Osteocyte (in vitro differentiated cells): ENCODE measurements at regions not wholly inside any gene's neighbourhood (a gene's known extent, or its start where the extent isn't known, plus 50 kb on each side); places are given as distances from the start of the nearest gene placed in this dataset.
A peak's percentile ranks its signal among the peaks of the same experiment; 100 is the strongest.
"Not testable (repeated sequence)": the region's sequence is repeated elsewhere in the genome, so short reads cannot be mapped to it uniquely, and the experiment has no call there.

Experiments
- DNase-seq: peaks from one replicate; pipeline ENCODE4 v3.0.0; 2021; ENCODE audit warnings: mixed read lengths; ENCODE audit not compliant: unreplicated experiment; ENCODE audit errors: extremely low spot score
- H3K27ac Mint-ChIP-seq: one replicate; pipeline ENCODE4 v1.8.0; 2021; ENCODE audit warnings: mild to moderate bottlenecking, mixed read lengths; ENCODE audit not compliant: unreplicated experiment
- H3K27me3 Mint-ChIP-seq: one replicate; pipeline ENCODE4 v1.8.0; 2021; ENCODE audit warnings: mixed read lengths; ENCODE audit not compliant: unreplicated experiment
- H3K36me3 Mint-ChIP-seq: one replicate; pipeline ENCODE4 v1.8.0; 2021; ENCODE audit warnings: mixed read lengths; ENCODE audit not compliant: unreplicated experiment
- H3K4me1 Mint-ChIP-seq: one replicate; pipeline ENCODE4 v1.8.0; 2021; ENCODE audit warnings: mixed read lengths; ENCODE audit not compliant: unreplicated experiment
- H3K4me3 Mint-ChIP-seq: one replicate; pipeline ENCODE4 v1.8.0; 2021; ENCODE audit warnings: mild to moderate bottlenecking, moderate library complexity, mixed read lengths; ENCODE audit not compliant: unreplicated experiment
- H3K9me3 Mint-ChIP-seq: one replicate; pipeline ENCODE4 v1.8.0; 2021; ENCODE audit warnings: mixed read lengths; ENCODE audit not compliant: unreplicated experiment
- TF ChIP-seq, protein P1 (sequence below): fragments of 200-600 bp; sonication (generic); IDR thresholded peaks from 2 replicates; pipeline ENCODE4 v1.5.0; 2021; ENCODE audit warnings: antibody characterized with exemption, mild to moderate bottlenecking, moderate library complexity

DNA sequence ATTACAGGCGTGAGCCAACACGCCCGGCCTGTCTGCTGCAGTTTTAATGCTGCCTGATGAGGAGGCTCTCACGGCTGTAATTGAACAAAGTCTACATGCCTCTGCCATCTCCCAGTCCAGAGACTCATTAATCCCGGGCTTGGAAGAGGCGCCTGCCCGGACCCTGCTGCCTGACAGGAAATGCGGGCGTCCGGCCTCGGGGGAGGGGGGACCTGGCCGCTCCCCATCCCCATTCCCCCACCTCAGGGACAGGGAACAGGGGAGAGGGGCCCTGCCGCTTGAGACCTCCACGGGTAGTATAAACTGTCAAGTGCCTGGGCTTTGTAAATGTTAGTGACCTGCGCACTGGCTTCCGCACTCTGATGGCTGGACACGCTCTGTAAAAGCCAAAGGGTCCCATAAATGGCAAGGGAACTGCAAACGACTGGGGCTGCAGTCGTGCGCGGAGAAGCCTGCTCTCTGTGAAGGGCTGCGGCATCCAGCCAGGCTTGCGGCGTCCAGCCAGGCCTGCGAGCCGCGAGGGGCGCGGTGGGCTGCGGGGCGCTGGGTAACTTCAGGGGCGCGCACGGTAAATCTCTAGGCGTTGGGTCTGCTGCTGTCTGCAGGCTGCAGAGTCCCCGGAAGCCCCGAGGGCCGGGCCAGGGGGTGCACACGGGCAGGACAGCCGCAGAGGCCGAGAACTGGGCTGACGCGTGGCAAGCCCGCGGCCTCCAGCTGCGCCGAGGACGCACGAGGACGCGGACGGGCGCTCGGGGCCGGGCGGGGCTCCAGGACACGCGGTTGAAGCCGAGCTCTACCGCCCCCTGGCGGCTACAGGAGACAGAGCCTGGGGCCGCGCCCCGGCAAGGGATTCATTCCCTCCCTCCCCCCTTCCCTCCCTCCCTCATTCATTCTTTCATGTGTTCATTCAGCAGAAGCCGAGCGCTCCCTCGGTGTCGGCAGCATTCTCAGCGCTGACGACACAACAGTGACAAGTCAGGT lies 78.4 kb downstream of the KCNJ18 start:
- H3K4me1 Mint-ChIP-seq, H3K4me3 Mint-ChIP-seq, H3K27ac Mint-ChIP-seq, H3K9me3 Mint-ChIP-seq, H3K27me3 Mint-ChIP-seq, H3K36me3 Mint-ChIP-seq: not testable (repeated sequence)
- DNase-seq = peak; percentile 84

DNA sequence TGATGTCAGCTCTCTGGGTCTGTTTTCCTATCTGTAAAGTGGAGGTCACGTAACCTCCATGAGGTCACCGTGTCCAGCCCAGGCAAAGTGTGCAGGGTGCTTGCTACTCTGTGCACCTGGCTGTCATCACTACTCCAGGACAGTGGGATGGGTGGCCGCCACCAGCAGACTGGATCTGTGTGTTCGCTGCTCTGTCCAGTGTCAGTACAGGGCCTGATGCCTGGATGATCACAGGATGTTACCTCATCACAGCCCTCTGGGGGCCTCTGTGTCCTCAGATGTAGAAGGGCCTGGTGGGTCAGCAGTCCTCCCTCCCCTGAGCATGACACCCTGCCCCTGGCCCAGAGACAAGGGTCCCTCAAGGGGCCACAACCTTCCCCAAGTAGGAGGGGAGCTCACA lies 80.0 kb downstream of the KCNJ18 start:
- peak; percentile 65 for DNase-seq
- Mint-ChIP-seq H3K27me3 (no peaks in the 10 kb centered on the region), H3K4me3 (no peak overlapping the region), H3K27ac (no peak overlapping the region), H3K9me3 (peaks cover 9% of the 10 kb centered on the region), H3K36me3 (no peaks in the 10 kb centered on the region), H3K4me1 (no peaks in the 10 kb centered on the region)
- TF ChIP-seq, protein P1, sequence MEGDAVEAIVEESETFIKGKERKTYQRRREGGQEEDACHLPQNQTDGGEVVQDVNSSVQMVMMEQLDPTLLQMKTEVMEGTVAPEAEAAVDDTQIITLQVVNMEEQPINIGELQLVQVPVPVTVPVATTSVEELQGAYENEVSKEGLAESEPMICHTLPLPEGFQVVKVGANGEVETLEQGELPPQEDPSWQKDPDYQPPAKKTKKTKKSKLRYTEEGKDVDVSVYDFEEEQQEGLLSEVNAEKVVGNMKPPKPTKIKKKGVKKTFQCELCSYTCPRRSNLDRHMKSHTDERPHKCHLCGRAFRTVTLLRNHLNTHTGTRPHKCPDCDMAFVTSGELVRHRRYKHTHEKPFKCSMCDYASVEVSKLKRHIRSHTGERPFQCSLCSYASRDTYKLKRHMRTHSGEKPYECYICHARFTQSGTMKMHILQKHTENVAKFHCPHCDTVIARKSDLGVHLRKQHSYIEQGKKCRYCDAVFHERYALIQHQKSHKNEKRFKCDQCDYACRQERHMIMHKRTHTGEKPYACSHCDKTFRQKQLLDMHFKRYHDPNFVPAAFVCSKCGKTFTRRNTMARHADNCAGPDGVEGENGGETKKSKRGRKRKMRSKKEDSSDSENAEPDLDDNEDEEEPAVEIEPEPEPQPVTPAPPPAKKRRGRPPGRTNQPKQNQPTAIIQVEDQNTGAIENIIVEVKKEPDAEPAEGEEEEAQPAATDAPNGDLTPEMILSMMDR = no peak

DNA sequence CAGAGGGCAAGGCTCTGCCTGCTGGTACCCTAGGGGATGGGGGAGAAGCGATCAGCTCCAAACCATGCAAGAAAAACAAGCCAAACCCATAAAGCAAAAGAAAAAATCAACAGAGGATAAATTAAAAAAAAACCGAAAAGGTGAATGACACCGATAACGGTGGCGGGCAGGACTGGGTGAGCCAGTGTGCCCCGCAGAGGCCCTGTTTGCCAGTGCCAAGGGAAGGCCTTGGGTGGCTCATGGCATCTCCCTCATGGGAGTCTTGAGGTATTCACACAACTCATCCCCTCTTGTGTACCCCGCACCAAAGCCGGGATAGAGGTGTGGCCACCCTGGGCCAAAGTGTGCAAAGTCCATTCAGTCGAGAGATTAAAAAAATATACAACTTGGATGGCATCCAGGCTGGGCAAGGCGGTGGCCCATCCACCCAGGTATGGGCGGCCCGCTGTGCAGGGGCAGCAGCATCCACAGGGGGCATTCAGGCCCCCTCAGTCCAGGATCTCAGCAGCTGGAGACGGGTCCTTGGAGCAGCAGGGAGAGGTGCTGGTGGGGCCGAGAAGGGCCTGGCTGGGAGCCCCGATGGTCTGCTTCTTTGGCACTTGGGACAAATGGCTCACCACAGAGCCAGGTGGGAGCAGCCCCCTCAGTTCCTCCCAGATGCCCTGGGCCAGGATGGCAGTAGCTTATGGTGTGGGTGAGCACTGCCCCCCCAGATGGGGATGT lies 80.8 kb downstream of the KCNJ18 start:
- H3K4me3 Mint-ChIP-seq, H3K27me3 Mint-ChIP-seq, H3K36me3 Mint-ChIP-seq, H3K9me3 Mint-ChIP-seq, H3K4me1 Mint-ChIP-seq, H3K27ac Mint-ChIP-seq: not testable (repeated sequence)
- DNase-seq = peak; percentile 76

DNA sequence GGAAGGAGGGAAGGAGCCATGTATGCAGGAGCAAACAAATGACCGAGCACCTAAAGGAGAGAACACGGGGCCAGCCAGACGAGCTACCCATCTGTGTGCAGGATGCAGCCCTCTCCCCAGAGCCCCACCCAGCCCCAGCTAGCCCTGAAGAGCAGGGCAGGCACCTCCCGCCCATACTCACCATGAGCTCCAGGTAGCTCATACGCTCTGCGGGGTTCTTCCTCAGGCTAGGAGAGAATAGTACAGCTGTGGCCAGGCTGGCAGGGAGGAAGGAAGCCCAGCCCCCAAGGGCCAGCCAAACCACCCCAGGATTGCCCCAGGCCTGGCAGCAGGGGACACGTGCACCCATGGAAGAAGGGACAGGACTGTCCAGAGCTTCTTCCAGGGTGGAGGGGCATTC lies 81.9 kb downstream of the KCNJ18 start:
- TF ChIP-seq, protein P1 = no peak
- DNase-seq = peak; percentile 72
- no peaks in the 10 kb centered on the region for H3K36me3 Mint-ChIP-seq
- no peak overlapping the region for H3K27ac Mint-ChIP-seq
- peaks cover 16% of the 10 kb centered on the region for H3K9me3 Mint-ChIP-seq
- H3K4me1 Mint-ChIP-seq = no peaks in the 10 kb centered on the region
- no peaks in the 10 kb centered on the region for H3K27me3 Mint-ChIP-seq
- no peak overlapping the region for H3K4me3 Mint-ChIP-seq

DNA sequence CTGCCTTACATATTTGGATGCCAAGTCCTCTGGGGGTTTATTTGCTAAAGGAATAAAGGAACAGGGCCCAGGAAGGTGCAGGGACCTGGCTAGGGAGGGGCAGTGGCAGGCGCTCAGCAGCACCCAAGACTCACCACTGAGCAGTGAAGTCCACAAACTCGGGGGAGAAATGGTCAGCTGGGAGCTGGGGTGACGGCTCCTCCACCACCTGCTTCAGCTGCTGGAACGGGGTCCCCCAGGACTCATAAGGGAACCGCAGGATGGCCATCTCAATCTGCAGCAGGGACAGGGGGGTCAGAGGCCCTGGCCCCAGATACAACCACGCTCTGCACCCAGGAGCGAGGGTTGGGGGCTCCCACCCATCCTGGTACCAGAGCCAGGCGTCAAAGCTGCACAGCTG lies 83.2 kb downstream of the KCNJ18 start:
- H3K36me3 Mint-ChIP-seq, H3K27ac Mint-ChIP-seq, H3K4me3 Mint-ChIP-seq, H3K27me3 Mint-ChIP-seq, H3K4me1 Mint-ChIP-seq: not testable (repeated sequence)
- DNase-seq = peak; percentile 67
- H3K9me3 Mint-ChIP-seq = peaks cover 17% of the 10 kb centered on the region

DNA sequence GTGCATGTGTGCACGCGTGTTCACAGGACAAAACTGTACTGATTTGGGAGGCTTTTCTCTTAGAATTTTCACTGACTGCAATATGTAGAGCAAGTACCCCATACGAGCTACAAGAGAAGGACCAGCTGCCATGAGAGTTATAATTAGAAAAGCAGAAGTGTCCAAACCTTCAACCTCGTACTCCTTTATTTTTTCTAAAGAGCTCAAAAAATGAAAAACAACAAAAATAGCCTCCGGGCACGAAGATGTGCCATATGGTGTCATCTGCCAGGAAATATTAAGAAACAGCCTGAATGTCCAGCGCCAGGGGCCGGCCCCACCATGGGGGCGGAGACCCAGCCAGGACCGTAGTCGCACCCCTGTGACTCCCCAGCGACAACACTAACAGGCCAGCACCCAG lies 84.6 kb downstream of the KCNJ18 start:
- H3K27me3 Mint-ChIP-seq, H3K4me3 Mint-ChIP-seq, H3K27ac Mint-ChIP-seq, DNase-seq, H3K36me3 Mint-ChIP-seq, H3K4me1 Mint-ChIP-seq: not testable (repeated sequence)
- H3K9me3 Mint-ChIP-seq = peaks cover 17% of the 10 kb centered on the region

DNA sequence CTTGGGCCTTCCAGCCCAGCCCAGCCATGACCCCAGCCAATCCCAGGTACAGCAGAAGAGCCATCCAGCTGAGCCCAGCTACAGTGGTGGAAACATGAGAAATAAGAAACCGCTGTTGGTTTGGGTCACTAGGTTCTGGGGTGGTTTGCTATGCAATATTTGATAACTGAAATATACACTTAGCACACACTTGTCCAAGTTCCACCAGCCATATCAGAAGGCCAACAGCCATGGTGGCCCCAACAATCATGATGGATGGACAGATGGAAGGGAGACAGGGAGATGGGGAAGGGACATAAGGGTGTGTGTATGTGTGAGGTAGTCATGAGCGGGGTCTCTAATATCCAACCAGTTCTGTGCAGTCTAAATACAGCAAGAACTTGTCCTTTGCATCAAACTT lies 86.5 kb downstream of the KCNJ18 start:
- H3K4me1 Mint-ChIP-seq, H3K36me3 Mint-ChIP-seq: not testable (repeated sequence)
- peaks cover 19% of the 10 kb centered on the region for H3K9me3 Mint-ChIP-seq

DNA sequence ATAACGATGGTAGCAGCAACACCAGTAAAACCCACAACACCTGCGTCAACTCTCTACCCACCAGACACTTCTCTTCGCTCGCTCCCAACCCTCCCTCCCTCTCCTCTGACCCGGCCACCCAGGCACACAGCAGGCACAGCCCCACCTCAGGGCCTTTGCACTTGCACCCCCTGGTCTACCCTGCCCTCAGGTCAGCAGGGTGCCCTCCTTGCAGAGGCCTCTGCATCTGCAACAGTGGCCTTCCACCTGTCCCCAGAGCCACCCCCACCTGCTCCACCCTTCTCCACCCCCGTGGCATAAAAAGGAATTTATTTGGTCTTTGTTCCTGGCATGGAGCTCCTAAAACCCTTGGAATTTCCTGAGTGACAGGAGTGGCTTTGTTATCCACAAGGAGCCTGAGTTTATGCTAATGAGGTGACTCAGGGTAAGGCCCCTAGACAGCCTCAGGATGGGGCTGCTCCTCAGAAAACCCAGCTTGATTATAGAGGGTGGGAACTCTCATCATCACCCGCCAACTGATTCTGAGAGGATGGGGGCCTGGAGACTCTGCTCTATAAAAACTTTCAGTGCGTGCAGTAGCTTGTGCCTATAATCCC lies 88.1 kb downstream of the KCNJ18 start:
- not testable (repeated sequence) for H3K4me3 Mint-ChIP-seq, H3K27me3 Mint-ChIP-seq, H3K27ac Mint-ChIP-seq, H3K4me1 Mint-ChIP-seq, H3K36me3 Mint-ChIP-seq
- H3K9me3 Mint-ChIP-seq = peaks cover 28% of the 10 kb centered on the region
- DNase-seq = peak; percentile 78

More for the DNA sequence above, 86.5 kb downstream of the KCNJ18 start:
- not testable (repeated sequence) for H3K27me3 Mint-ChIP-seq, H3K27ac Mint-ChIP-seq, H3K4me3 Mint-ChIP-seq, DNase-seq

DNA sequence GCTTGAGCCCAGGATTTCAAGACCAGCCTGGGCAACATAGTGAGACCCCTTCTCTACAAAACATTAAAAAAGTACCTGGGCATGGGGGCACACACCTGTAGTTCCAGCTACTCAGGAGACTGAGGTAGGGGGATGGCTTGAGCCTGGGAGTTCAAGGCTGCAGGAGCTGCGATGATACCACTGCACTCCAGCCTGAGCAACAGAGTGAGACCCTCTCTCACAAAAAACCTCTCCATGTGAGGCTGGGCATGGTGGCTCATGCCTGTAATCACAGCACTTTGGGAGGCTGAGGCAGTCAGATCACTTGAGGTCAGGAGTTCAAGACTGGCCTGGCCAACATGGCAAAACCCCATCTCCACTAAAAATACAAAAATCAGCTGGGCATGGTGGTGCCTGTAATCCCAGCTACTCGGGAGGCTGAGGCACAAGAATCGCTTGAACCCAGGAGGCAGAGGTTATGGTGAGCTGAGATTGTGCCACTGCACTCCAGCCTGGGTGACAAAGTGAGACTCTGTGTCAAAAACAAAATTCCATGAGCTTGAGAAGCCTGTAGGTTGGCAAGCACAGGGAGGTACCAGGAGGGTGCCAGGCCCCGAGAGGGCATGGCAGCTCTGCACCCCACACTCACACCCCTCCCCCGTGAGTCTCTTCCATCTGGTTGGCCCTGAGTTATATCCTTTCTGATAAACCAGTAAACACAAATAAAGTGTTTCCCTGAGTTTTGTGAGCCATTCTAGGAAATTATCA lies 88.8 kb downstream of the KCNJ18 start:
- not testable (repeated sequence) for H3K4me3 Mint-ChIP-seq, H3K36me3 Mint-ChIP-seq, H3K27me3 Mint-ChIP-seq, H3K4me1 Mint-ChIP-seq, H3K27ac Mint-ChIP-seq
- peaks cover 28% of the 10 kb centered on the region for H3K9me3 Mint-ChIP-seq
- peak; percentile 73 for DNase-seq
